Stromal cell of bone marrow (primary cell): ENCODE measurements at regions not wholly inside any gene's neighbourhood (a gene's known extent, or its start where the extent isn't known, plus 50 kb on each side); places are given as distances from the start of the nearest gene placed in this dataset.

Experiments
- DNase-seq: peaks from one replicate; pipeline ENCODE4 v3.0.0-alpha.2; 2012; ENCODE audit warnings: low read depth

DNA sequence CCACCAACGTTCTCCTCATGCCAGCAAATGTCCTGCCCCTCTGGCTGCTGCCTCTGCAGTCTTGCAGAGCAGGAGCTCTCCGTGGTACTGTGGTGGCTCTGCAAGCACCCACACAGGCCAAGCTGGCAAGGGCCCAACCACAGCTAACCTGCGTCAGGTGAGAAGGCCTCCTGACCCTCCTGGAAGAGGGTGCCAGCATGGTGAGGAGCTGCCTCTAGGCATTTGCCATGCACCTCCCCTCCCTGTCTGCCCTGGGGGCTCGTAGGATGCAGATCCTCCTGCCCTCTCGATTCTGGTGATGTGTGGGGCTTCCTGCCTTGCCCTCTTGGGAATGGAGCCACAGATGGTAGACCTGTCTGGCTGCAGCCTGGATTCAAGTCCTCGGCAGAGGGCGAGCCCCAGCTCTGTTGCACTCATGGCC lies 1408.8 kb downstream of the TBC1D22A start:
- DNase-seq: no peak

DNA sequence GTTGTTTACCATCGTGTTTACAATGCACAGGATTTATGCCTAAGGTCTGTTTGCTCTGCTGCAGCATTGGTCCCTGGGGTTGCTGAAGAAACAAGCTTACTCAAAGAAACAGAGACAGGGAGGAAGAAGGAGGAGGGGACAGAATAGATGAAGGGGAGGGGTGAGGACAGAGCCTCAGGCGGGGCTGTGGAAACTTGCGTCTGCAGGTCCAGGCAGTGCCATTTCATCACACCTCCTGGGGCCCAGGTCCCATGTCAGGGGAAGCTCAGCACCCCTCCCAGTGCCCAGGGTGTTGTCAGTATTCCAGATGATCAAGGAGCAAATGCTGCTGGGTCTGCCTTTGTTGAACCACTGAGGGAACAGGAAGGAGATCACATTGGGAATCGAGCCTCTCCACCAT lies 1406.8 kb downstream of the TBC1D22A start:
- no peak for DNase-seq

DNA sequence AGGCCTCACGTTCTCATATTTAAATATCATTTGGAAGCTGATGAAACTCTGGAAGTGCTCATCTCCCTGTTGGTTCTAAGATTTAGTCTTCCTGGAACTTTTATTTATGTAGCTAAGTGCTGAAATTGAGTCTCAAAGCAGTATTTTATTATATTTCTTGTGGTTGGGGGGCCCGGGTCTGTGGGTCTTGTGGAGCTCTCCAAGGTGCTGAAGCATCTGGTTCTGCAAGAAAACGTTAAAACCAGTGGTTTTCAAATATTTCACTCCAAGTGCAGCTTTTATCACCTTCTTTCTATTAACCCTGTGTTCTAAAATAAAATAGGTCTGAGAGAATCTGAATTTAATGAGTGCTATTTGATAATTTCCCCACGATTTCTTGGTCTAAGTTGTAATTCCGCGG lies 1404.8 kb downstream of the TBC1D22A start:
- DNase-seq: no peak

DNA sequence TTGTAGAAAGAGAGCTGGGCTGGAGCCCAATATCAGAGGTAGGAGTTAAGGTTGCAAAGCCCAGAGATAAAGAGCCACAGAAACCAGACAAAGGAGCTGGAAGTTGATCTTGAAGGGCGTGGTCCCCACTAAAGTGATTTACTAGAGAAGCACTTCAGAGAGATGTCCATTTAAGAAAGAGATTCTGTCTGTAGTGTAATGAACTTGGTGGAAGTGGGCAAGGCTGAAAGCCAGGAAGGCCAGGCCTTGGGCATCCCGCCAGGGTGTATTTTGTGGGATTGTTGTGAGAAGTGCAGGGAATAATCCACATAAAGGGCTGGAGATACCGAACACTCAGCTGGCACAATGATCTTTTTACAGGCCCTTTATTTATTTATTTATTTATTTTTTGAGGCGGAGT lies 1398.8 kb downstream of the TBC1D22A start:
- DNase-seq: no peak

DNA sequence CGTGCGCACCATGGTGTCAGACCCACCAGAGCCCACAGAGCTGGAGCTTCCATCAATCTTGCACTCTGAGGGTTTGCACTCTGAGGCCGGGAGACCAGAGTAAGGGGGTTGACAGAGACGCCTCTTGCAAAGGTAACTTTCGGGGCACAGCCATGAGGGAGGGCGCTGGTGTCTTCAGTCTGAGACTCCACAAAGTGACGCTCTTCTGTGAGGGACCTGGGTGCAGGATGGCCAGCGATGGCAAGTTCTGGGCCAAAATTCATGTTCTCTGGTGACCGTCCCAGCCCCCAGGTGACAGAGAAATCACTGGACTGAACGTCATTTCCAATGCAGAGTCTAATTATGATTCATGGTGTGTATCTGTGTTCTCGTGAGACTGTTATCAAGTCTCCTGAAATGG lies 1395.2 kb downstream of the TBC1D22A start:
- DNase-seq: no peak

DNA sequence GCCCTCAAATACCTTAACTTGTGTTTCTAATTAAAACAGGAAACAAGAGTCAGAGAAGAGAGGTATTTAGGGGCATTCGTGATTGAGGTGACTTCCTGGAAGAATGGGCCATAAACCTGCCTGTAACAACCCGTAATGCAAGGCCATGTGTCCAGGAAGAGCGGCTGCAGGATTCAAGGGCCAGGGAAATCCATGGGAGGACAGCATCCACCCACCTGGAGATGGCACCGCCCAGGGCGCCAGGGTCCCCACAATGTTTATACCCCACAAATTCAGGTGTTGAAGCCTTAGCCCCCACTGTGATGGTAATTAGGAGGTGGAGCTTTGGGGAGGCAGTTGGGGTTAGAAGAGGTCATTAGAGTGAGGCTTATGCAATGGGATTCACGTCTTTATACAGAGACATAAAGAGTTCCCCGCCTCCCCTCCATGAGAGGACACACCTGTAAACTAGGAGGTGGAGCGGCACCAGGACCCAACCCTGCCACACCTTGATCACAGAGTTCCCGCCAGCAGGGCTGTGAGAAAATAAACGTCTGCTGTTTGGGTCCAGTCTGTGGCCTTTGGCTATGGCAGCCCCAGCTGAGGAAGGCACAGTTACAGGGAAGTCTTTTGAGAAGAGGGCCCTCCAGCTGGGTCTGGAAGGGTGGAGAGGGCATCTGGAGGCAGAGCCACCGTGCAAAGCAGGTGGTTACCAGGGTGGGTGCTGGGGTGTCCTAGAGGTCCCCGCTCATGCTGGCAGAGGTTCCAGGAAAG lies 1394.3 kb downstream of the TBC1D22A start:
- DNase-seq: no peak

DNA sequence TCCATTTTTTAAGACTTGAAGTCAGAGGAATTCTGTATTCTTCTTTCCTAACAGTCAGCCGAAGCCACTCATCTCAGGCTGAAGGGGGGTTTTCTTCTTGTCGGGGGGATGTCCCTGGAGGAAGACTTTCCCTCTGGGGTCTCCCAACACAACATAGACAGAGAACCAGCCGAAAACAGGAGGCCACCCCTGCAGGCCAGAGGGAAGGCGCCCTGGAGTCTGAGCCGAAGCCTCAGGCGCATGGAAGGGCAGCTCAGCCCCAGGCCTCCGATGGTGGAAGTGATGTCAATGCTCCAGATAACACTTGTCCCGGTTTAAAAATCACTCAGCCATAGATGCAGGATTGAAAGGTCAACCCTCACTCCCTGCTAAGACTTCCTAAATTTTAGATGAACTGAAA lies 1393.0 kb downstream of the TBC1D22A start:
- DNase-seq: no peak

DNA sequence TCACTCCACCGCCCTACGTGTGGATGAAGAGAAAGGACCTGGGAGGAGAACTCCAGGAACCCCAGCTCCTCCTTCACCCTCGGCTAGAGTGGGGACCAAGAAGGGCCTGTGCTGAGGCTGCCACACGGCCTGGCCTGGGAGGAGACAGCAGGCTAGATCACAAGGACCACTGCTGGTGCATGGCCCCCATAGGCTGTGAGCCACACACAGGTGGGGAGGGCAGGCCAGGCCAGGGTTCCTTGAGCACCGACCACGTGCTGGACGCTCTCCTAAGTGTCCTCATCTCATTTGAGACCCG lies 1392.4 kb downstream of the TBC1D22A start:
- DNase-seq: no peak

DNA sequence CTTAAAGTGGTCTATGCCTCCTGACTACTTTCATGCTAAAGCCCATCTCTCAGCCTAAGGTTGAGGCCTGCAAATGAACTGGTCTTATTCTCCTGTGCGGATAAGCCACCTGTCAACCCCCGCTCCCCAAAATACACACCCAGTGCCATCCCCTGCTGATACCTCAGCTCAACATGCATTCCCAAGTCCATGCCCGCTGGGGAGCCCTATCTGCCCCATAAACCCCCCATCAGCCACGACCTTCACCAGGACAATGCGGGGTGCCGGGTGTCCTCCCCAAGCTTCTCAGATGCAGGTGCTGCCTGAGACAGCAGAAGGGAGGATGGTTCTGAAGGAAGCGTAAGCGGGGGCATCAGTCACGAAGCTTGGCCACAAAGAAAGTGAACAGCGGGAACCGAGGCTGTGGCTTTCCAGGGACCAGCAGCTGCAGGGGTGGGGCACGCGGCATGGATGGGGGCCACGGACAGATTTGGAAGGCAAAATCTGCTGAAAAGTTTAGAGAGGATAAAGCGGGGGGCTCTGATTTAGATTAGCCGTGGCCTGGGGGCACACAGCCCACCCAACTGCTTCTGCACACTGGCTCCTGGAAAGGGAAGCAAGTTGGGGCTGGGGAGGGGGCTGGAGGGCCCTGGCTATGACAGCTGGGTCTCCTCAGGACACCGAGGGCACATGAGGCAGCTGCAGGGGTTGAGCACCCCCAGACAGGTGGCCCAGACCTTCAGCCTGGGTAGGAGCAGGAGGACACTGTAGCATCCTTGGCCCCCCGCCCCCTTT lies 1391.9 kb downstream of the TBC1D22A start:
- DNase-seq: no peak

DNA sequence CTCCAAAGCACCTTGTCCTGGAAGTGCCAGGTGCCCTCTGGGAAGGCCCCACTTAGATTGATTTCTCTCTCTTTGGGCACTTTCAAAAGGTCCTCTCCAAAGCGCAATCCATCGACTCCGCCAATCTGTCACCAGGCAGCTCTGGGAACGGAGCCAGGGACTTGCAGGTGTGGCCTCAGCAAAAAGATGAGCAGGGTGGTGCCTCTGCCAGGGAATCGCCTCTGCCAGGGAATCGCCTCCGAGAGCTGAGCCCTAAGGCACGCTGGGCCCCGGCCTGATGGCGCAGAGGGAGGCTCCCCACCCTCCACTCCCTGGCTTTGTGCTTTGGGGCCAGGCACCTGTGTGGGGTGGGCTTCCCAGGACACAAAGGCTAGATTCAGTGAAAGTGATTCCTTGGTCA lies 1391.3 kb downstream of the TBC1D22A start:
- DNase-seq: no peak

DNA sequence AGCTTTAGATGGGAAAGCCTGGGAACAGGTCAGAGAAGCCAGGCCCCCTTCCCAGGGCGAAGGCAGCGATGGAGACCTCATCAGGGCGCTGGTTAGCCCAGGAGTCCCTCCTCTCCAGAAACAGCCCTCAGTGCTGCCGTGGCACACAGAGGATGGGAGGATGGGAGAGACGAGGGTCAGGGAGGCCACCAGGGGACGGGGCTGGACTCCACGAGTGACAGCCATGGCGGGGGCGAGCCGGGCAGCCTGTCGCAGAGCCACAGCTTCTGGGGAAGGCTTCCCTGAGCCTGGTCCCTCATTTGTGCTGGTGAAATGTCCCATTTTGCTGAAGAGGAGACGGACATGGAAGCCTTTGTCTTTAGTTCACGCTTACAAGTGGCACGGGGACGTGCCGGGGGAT lies 1390.5 kb downstream of the TBC1D22A start:
- no peak for DNase-seq

DNA sequence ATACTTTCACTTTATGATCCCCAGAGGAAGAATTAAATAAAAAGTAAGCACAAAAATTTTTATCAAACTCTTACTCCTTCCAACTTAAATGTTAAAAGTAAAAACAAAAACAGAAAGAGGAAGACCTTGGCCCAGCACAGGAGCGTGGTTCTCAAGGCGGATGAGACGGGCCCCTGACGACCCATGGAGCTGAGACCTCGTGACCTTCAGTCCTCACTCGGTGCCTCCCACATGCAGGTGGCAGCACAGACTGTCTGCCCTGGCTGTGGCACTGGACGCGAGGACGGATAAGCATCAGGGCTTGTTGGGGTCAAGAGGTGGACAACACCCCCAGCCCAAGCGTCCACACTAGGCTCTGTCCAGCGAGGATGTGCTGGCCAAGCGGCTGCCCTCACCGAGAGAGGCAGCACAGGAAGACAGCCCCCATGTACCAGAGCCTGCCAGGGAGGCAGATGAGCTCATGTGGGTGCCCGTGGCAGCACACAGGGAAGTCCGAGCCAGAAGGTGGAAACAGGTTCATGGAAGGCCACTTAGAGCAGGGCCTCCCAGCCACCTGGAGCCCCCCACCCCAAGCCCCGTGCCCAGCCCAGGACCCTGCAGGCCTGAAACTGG lies 1389.8 kb downstream of the TBC1D22A start:
- DNase-seq: no peak

DNA sequence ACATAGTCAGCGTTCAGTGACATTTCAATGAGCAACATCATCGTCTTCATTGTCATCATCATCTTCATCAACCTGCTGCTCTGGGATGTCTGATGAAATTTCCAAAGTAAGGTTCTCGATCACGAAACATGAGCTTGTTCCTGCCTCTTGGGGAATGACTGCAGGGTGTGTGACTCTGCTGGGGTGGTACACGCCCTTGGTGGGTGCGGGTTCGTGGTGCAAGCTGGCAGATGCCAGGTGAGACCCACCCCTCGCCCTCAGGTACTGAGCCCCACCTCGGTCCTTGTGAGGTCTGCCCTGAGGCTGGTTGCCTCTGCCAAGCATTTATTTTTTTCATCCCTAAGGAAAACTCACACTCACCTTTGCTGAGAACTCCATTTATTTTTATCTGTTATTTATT lies 1389.2 kb downstream of the TBC1D22A start:
- no peak for DNase-seq

DNA sequence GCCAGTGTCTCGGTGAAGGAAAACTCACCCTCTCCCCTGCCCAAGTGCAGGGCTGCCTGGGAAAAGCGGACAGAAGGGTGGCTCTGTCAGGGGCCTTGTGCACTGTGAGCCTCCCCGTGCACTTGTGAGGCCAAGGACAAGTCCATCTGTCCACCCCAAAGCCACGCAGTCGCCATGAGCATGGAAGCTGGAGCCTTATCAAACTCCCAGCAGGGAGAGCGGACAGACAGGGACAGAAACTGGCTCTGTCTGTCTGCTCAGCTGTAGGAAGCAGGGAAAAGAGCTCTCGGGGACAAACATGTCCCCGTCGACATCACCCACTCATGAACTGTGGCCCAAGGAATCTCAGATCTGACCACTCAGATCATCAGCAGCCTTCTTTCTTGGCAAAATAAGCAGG lies 1385.4 kb downstream of the TBC1D22A start:
- no peak for DNase-seq

DNA sequence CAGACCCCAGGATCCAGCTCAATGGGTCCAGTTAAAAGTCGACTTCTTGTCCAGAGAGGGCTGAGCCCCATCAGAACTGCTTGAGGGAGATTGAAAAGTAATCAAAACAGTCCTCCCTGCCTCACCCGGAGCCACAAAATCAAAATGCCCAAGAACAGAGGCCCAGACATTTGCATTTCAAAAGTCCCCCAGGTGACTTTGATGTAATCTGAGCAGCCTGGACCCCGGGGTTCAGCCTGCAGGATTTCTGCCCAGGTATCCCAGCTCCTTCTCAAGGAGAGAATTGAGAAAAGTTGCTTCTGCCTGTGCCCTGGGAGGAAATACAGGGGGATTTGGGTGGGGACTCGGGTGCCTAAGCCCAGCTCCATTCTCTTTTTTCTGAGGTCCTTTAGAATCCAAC lies 1385.0 kb downstream of the TBC1D22A start:
- DNase-seq: no peak

DNA sequence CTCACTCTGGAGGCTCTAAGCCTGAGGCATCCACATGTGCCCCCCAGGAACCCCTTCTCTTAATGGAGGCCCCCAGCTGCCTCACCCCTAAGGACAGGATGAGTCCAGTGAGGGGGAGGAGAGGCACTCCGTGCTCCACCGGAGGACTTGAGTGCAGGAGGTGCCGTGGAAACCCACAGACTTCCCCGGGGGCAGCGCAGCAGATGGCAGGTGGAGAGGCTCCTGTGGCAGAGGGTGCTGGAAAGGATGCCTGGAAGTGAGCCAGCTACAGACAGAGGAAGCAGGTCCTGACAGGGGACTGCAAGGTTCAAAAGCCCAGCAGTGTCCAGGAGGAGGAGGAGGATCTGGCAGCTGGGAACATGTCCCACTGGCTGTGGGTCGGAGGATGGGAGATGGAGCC lies 1384.0 kb downstream of the TBC1D22A start:
- DNase-seq: no peak

DNA sequence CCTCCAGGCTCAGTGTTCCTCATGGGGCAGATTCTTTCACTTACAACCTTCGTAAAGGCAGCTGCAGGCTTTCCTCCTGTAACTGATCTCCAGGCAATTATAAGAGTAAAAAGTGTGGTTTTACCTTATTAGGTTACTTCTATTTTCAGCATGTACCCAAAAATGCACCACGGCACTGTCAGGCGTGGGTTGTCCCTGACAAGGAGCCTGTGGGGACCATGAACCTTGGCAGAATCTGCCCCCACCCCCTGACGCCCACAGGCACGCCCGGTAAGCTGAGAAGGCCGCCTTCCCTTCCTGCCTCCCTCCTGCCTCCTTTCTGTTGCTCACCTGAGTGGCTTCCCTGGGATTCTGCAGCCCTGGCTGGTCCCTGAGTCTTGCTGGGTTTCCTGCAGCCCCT lies 1383.3 kb downstream of the TBC1D22A start:
- DNase-seq: no peak

DNA sequence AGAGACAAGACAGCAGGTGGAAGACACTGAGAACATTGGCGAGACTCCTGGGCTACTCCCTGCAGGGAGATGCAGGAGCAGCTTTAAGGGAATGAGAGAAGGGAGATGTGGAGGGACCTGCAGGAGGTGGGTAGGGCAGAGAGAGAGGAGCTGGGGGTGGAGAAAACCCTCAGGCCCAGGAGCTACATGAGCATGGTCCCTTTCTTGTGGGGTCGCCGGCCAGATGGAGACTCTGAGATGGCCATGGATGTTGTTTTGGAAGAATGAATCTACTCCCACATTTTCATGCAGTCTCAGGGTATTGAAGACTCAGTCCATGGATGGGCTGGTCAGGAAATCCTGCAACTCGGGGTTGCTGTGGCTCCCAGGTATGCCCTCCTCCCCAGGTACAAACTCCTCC lies 1381.9 kb downstream of the TBC1D22A start:
- DNase-seq: no peak

DNA sequence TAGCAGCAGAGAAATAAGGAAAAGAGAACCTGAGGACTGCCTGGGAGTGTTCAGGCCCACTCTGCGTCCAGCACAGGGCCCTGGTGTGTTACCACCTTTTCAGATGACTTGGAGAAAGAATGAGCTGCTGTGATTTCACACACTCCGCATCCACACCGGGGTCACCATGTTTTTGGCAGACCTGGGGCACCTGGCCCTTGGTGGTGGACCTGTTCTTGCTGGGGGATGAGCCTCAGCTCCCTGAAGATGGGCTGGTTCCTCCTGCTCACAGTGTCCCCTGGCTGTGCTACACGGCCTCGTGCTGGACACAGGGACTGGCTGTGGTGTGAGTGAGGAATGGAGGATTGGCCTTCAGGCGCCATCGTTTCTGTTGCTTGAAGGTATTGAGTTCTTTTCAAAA lies 1381.4 kb downstream of the TBC1D22A start:
- DNase-seq: no peak

DNA sequence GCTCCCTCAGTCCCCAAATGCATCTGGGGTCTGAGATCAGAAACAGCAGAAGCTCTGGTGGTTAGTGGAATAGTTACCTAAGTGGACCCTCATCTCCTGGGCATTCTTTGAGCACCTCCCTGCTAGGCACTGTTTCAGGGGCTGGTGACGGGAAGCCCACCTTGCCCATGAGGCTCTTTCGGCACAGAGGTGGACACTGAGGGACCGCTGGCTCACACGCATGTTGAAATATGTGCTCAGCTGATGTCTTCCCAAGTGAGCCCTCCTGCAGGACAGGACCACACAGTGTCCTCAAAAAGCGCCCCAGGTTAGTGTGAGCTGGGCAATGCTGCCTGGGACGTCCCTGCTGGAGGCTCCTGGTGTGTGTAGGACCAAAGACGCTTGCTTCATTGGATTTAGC lies 1379.9 kb downstream of the TBC1D22A start:
- no peak for DNase-seq

DNA sequence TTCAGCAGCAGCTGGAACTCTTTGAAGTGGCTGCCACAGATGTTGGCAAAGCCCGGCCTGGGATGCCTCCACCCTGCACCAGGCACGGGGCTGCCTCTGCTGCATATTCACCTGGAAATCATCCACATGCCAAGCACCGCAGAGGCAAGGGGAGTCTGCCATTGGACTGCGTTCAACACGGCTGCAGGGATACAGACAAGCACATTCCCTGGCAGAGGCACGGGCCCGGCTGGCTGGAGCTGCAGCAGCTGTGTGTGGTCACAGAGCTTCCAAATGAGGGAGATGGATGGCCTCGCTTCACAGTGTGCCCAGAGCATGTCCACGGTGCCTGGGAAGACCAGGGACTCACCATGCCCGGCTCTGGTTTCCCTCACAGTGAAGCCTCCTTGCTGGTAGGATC lies 1378.9 kb downstream of the TBC1D22A start:
- DNase-seq: no peak

DNA sequence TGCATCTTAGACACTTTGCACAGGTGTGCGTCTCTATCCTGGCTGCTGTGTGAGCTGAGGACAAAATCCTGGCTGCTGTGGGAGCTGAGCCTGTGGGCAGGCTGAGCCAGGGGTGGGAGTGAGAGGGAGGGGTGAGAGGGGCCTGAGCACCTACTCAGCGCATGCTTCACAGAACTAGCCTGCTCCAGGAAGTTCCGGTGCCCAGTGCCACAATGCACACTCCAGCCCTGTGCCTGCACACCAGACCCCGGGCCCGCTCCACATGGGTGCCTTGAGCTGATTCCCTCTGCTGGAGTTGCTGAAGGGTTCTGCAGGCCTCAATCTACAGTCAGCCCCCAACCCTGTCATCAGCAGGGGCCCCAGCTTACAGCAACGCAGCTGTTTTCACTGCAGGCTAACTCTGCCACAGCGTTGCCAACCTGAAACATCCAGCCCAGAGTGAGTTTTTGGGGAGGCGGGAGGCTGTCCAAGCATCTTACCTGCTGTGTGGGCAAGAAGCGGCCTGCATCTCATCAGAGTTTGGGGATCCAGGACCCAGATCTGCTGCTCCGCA lies 1377.9 kb downstream of the TBC1D22A start:
- no peak for DNase-seq

DNA sequence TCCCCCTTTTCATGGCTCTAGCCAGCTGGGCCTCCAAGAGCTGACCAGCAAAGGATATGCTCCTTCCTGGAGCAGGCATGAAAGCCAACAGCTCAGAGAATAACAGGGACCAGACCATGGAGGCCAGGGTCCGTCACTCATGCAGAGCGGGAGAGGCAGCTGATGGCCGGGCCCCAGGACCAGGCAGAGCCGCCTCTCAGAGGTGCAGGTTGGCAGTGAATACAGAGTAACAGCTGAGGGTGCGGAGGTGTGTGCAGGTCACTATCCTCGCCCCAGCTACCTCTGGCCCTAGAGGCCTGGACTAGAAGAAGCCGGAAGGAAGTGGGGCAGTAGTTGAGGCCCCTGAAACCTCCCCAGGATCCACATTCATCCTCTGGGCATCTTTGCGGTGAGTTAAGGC lies 1377.3 kb downstream of the TBC1D22A start:
- DNase-seq: no peak
